Kidney capillary endothelial cell (primary cell): ENCODE measurements at regions not wholly inside any gene's neighbourhood (a gene's known extent, or its start where the extent isn't known, plus 50 kb on each side); places are given as distances from the start of the nearest gene placed in this dataset.

ENCODE experiments used
- DNase-seq: peaks from one replicate; pipeline ENCODE4 v3.0.0-alpha.2; 2018; ENCODE audit warnings: low spot score

GRCh38 chrX:110852180-110852579, 56.6 kb upstream of the CHRDL1 start:
- DNase-seq, result peak; percentile 10

- DNase-seq, result no peak
Measured at GRCh38 chrX:110851780-110852179, 56.2 kb upstream of the CHRDL1 start.

- peak; percentile 57 for DNase-seq
Measured at GRCh38 chrX:110847334-110847733, 51.7 kb upstream of the CHRDL1 start.

- DNase-seq, result no peak
Measured at GRCh38 chrX:110846071-110846470, 50.5 kb upstream of the CHRDL1 start.
